ENCODE measurements at regions not wholly inside any gene's neighbourhood (a gene's known extent, or its start where the extent isn't known, plus 50 kb on each side); places are given as distances from the start of the nearest gene placed in this dataset.

GRCh38 chr22:33130473-33130872, 72.3 kb upstream of the SYN3 start (continued):
- no peak for TF ChIP-seq GPBP1L1 (CRISPR knock-in tag; IDR thresholded peaks at IDR 0.05)
- peak; percentile 79 for TF ChIP-seq FOXP4 (CRISPR knock-in tag; IDR thresholded peaks at IDR 0.05)
- no peak for TF ChIP-seq ZNF7 (CRISPR knock-in tag; IDR thresholded peaks at IDR 0.05)
- TF ChIP-seq KMT2A (CRISPR knock-in tag; IDR thresholded peaks at IDR 0.05) = no peak
- TF ChIP-seq PRDM4 (CRISPR knock-in tag; IDR thresholded peaks at IDR 0.05; ENCODE audit: borderline replicate concordance) = no peak
- no peak for TF ChIP-seq KLF11 (CRISPR knock-in tag; IDR thresholded peaks at IDR 0.05)
- 0 out of 2 replicates have a peak, but pooled peaks have one; percentile 29 for TF ChIP-seq ESRRA (CRISPR knock-in tag; IDR thresholded peaks at IDR 0.05; ENCODE audit: low read depth)
- TF ChIP-seq PAXIP1 (CRISPR knock-in tag; conservative IDR thresholded peaks at IDR 0.05) = peak; percentile 70
- TF ChIP-seq PAWR (CRISPR knock-in tag; IDR thresholded peaks at IDR 0.05; ENCODE audit: borderline replicate concordance) = no peak
- no peak for TF ChIP-seq TAF1 (CRISPR knock-in tag; IDR thresholded peaks at IDR 0.05)
- TF ChIP-seq KMT2B (CRISPR knock-in tag; IDR thresholded peaks at IDR 0.05) = no peak
- TF ChIP-seq ZSCAN21 (CRISPR knock-in tag; IDR thresholded peaks at IDR 0.05; ENCODE audit: borderline replicate concordance) = no peak
- no peak for TF ChIP-seq ZNF749 (CRISPR knock-in tag; IDR thresholded peaks at IDR 0.05; ENCODE audit: borderline replicate concordance)
- peak; percentile 97 for TF ChIP-seq HMG20A (CRISPR knock-in tag; IDR thresholded peaks at IDR 0.05; ENCODE audit: borderline replicate concordance)
- TF ChIP-seq PHB2 (IDR thresholded peaks at IDR 0.05; ENCODE audit: partially characterized antibody) = no peak
- no peak for TF ChIP-seq KAT2B (IDR thresholded peaks at IDR 0.05; ENCODE audit: borderline replicate concordance, low read depth, low read length)
- TF ChIP-seq RARA (CRISPR knock-in tag; IDR thresholded peaks at IDR 0.05) = peak; percentile 99

All from HepG2 (cell line).